GM12873 (cell line): ENCODE measurements at regions not wholly inside any gene's neighbourhood (a gene's known extent, or its start where the extent isn't known, plus 50 kb on each side); places are given as distances from the start of the nearest gene placed in this dataset.

Experiments used
- TF ChIP-seq, protein P1 (sequence below): IDR thresholded peaks from 2 replicates; pipeline ENCODE4 v1.5.1; 2012; ENCODE audit warnings: low read depth, mild to moderate bottlenecking, moderate library complexity, low read length, control low read depth; ENCODE audit not compliant: insufficient read depth; ENCODE audit errors: missing control alignments

DNA sequence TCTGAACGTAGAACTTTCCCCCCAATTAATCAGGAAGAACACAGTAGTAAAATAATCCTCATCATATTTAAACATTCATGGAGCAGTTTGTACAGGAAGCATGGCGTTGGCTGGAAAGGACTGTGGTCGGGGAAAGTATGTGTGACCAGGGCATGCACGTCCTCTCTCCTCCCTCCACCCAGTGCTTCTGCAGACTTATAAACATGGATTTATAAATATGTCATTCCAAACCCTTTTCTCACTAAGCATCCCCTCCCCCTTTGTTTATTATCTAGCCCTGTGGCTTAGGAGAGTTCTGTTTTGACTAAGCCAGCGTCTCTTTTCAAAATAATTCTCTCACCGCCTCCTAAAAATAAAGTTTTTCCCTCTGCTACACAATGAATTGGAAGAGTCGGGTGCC lies 70.4 kb upstream of the DAP start:
- TF ChIP-seq, protein P1, sequence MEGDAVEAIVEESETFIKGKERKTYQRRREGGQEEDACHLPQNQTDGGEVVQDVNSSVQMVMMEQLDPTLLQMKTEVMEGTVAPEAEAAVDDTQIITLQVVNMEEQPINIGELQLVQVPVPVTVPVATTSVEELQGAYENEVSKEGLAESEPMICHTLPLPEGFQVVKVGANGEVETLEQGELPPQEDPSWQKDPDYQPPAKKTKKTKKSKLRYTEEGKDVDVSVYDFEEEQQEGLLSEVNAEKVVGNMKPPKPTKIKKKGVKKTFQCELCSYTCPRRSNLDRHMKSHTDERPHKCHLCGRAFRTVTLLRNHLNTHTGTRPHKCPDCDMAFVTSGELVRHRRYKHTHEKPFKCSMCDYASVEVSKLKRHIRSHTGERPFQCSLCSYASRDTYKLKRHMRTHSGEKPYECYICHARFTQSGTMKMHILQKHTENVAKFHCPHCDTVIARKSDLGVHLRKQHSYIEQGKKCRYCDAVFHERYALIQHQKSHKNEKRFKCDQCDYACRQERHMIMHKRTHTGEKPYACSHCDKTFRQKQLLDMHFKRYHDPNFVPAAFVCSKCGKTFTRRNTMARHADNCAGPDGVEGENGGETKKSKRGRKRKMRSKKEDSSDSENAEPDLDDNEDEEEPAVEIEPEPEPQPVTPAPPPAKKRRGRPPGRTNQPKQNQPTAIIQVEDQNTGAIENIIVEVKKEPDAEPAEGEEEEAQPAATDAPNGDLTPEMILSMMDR = no peak

DNA sequence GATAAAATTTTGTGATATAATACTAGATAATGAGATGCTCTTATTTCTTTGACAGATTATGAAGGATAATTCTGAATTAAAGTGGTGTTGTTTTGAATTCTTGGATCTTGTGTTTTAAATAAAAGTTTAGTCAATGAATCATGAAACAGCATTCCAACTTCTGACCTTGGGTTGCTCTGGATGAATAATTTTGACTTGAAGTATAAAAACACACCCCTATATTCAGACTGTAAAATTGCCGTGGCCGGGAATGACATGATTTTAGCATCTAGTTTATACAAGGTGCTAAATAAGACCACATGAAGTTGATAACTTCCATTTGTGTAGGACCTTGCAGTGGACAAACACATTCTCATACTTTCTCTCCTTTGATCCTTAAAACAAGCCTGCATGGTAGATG lies 67.2 kb upstream of the DAP start:
- TF ChIP-seq, protein P1 = no peak

DNA sequence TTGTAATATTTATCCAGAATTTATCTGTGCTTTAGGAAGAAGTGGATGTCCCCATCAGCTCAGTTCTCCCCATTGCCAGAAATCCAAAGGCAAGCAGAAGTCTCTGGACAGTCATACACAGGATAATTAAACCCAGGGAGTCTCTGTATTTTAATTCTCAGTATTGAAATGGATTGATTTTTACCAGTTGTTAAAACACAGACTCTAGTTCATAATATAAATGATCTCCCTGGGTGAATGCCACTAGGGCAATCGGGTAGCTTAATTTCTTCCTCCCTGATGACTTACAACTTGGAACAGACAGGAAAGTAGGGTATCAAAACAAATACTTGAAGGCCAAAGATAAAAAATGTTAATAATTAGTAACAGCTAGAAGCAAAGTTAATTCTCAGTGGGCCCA lies 66.5 kb upstream of the DAP start:
- TF ChIP-seq, protein P1 = no peak

DNA sequence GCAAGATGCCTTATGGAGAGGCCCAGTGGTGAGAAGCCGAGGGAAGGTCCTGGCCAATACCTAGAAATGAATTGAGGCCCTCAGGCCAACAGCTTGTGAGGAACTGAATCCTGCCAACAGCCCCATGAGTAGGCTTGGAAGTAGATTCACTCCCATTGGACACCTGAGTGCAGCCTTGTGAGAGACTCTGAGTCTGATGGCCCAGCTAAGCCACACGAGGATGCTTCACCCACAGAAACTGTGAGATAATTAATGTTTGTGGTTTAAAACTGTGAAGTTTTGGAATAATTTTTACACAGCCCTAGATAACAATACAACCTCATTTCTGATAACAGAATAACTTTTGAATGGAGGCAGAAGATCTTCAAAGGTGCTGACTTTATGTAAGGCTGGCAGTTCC lies 65.9 kb upstream of the DAP start:
- TF ChIP-seq, protein P1 = no peak

DNA sequence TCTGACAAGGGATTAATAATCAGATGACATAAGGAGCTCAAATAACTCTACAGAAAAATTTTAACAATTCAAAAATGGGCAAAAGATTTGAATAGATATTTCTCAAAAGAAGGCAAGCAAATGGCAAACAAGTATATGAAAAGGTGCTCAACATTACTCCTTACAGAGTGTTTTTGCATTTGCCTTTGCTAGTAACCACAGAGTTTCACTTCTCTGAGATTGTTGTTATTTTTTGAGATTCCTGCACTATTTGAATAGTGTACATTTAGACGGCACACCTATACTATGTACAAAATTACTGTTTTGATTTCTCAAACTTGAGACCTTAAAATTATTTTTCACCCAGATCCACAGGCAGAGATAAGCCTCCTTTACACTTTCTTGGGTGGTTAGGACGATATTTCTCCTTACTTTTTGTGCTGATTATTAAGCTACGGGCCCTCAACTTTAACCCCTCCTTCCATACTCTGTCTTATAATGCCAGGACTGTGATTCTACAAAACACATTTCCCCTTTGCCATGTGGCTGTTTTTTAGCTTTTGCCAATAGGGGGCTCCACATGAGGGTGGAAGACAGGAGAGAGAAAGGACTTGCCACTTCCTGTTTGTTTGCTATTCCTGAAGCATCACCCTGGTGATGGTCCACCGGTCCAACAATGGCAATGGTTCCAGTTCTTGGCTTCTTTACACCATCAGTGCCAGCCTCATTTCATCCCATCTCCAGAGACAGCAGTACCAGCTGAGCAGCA lies 65.0 kb upstream of the DAP start:
- TF ChIP-seq, protein P1 = peak; percentile 59

DNA sequence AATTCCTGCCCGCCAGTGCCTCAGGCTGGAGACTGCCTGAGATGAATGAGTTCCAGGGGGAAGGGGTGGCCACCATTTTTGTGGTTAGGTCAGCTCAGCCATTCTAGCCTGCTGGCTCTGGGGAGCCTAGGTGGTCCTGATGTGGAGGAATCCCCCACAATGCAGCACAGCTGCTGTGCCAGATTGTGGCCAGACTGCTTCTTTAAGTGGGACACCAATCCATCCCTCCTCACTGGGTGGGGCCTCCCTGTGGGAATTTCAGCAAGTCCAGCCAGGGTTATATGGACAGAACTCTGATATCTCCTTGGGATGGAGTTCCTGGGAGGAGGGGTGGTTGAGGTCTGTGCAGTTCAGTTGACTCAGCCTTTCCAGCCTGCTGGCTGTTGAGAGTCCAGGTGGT lies 51.2 kb upstream of the DAP start:
- TF ChIP-seq, protein P1 = no peak
